A673 (cell line): ENCODE measurements at regions not wholly inside any gene's neighbourhood (a gene's known extent, or its start where the extent isn't known, plus 50 kb on each side); places are given as distances from the start of the nearest gene placed in this dataset.

ENCODE experiments used
- BruUV-seq: library from RNA; stranded (reverse); fragments of 400-500 nt; replicated peaks from 2 replicates; lab custom pipeline; 2021; lab: Mats Ljungman, UMichigan
- CTCF ChIA-PET: fragments of 300-600 bp; sonication (Branson Sonifier 250); formaldehyde crosslinking; loops from one replicate; lab custom pipeline; 2022; ENCODE audit warnings: antibody characterized with exemption; lab: Charles Lee
- POLR2A ChIA-PET: fragments of 300-600 bp; sonication (Branson Sonifier 250); formaldehyde crosslinking; loops from one replicate; lab custom pipeline; 2022; ENCODE audit warnings: antibody characterized with exemption; ENCODE audit not compliant: low non-redundant PET; lab: Charles Lee
- DNase-seq: peaks from one replicate; pipeline ENCODE4 v3.0.0-alpha.2; 2015; ENCODE audit warnings: low spot score
- H3K27ac ChIP-seq: fragments of 200-600 bp; sonication (generic); 2 replicates; pipeline ENCODE4 v1.5.1; 2016; ENCODE audit warnings: mixed run types, low read depth, mild to moderate bottlenecking, mixed read lengths, antibody characterized with exemption, low read length; ENCODE audit not compliant: poor library complexity, severe bottlenecking
- H3K27me3 ChIP-seq: fragments of 200-600 bp; sonication (generic); replicated peaks from 2 replicates; pipeline ENCODE4 v1.6.1; 2017; ENCODE audit warnings: mixed run types, low read depth, mild to moderate bottlenecking, mixed read lengths, antibody characterized with exemption, low read length; ENCODE audit not compliant: insufficient read depth, poor library complexity
- H3K36me3 ChIP-seq: fragments of 200-600 bp; sonication (generic); 2 replicates; pipeline ENCODE4 v1.6.1; 2016; ENCODE audit warnings: mixed run types, mild to moderate bottlenecking, mixed read lengths, antibody characterized with exemption, low read length; ENCODE audit not compliant: insufficient read depth, poor library complexity, severe bottlenecking
- H3K4me1 ChIP-seq: fragments of 200-600 bp; sonication (generic); 2 replicates; pipeline ENCODE4 v1.6.1; 2017; ENCODE audit warnings: mixed run types, mild to moderate bottlenecking, mixed read lengths, antibody characterized with exemption, low read length; ENCODE audit not compliant: insufficient read depth, poor library complexity, severe bottlenecking
- H3K4me3 ChIP-seq: fragments of 200-600 bp; sonication (generic); 2 replicates; pipeline ENCODE4 v1.5.1; 2016; ENCODE audit warnings: low read depth, mixed run types, mild to moderate bottlenecking, mixed read lengths, low read length; ENCODE audit not compliant: poor library complexity, severe bottlenecking
- H3K9me3 ChIP-seq: fragments of 200-600 bp; sonication (generic); 2 replicates; pipeline ENCODE4 v1.6.1; 2016; ENCODE audit warnings: mixed run types, low read depth, mild to moderate bottlenecking, mixed read lengths, antibody characterized with exemption, low read length; ENCODE audit not compliant: poor library complexity, severe bottlenecking
- EZH2 ChIP-seq: fragments of 200-600 bp; sonication (generic); IDR thresholded peaks from 2 replicates; pipeline ENCODE4 v1.6.1; 2017; ENCODE audit warnings: borderline replicate concordance, low read depth, mild to moderate bottlenecking, mixed read lengths, antibody characterized with exemption, low read length; ENCODE audit not compliant: poor library complexity, severe bottlenecking
- intact Hi-C: fragments of 100-400 bp; cut with micrococcal nuclease; formaldehyde crosslinking; loops from one replicate; pipeline ENCODE4 v1.10.0; 2022; ENCODE audit not compliant: unreplicated experiment
- TF ChIP-seq, protein P1 (sequence below): fragments of 300-800, 200-600 bp; sonication (generic); conservative IDR thresholded peaks from 2 replicates; pipeline ENCODE4 v1.5.1; 2017; ENCODE audit warnings: low read depth, mild to moderate bottlenecking, antibody characterized with exemption, low read length, moderate library complexity, mixed read lengths

DNA sequence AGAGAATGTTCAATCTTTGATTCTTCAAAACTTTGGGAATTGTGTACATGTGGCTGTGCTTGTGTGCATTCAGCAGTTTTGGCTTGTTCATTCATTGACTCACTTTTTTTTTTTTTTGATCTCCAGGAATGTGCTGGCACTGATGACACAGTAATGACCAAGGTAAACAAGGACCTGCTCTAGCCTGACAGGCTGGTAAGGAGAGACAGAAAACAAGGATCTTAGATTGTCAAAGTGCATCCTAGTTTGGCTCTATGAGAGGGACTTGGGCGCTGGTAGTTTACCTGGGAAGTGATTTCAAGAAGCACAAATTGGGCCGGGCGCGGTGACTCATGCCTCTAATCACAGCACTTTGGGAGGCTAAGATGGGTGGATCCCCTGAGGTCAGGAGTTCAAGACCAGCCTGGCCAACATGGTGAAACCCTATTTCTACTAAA lies 233.1 kb upstream of the WSCD1 start:
- no peak for TF ChIP-seq EZH2
- TF ChIP-seq, protein P1, sequence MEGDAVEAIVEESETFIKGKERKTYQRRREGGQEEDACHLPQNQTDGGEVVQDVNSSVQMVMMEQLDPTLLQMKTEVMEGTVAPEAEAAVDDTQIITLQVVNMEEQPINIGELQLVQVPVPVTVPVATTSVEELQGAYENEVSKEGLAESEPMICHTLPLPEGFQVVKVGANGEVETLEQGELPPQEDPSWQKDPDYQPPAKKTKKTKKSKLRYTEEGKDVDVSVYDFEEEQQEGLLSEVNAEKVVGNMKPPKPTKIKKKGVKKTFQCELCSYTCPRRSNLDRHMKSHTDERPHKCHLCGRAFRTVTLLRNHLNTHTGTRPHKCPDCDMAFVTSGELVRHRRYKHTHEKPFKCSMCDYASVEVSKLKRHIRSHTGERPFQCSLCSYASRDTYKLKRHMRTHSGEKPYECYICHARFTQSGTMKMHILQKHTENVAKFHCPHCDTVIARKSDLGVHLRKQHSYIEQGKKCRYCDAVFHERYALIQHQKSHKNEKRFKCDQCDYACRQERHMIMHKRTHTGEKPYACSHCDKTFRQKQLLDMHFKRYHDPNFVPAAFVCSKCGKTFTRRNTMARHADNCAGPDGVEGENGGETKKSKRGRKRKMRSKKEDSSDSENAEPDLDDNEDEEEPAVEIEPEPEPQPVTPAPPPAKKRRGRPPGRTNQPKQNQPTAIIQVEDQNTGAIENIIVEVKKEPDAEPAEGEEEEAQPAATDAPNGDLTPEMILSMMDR = no peak
- H3K4me3 ChIP-seq = no peak overlapping the region
- no peak overlapping the region for H3K27ac ChIP-seq
- no peaks in the 10 kb centered on the region for H3K9me3 ChIP-seq
- intact Hi-C loops = no loop called here
- ChIA-PET POLR2A (no interaction called here), CTCF (no interaction called here)
- no peaks in the 10 kb centered on the region for H3K36me3 ChIP-seq
- peaks cover 9% of the 10 kb centered on the region for H3K27me3 ChIP-seq
- H3K4me1 ChIP-seq = no peaks in the 10 kb centered on the region
- DNase-seq = no peak
- no TSS peak for BruUV-seq

GRCh38 chr17:5838661-5839300 lies 231.4 kb upstream of the WSCD1 start:
- Histone ChIP-seq H3K9me3 (no peaks in the 10 kb centered on the region), H3K4me3 (no peak overlapping the region), H3K27ac (no peak overlapping the region), H3K36me3 (no peaks in the 10 kb centered on the region), H3K27me3 (no peaks in the 10 kb centered on the region), H3K4me1 (no peaks in the 10 kb centered on the region)
- TF ChIP-seq EZH2 = no peak
- TF ChIP-seq, protein P1 = no peak
- CTCF ChIA-PET = no interaction called here
- POLR2A ChIA-PET = no interaction called here
- DNase-seq = no peak
- BruUV-seq = no TSS peak
- intact Hi-C loops = no loop called here

- intact Hi-C loops = no loop called here
- H3K4me1 ChIP-seq = no peaks in the 10 kb centered on the region
- ChIA-PET CTCF (no interaction called here), POLR2A (no interaction called here)
- no peak for DNase-seq
- no peak overlapping the region for H3K4me3 ChIP-seq
- no peak overlapping the region for H3K27ac ChIP-seq
- no TSS peak for BruUV-seq
- no peaks in the 10 kb centered on the region for H3K27me3 ChIP-seq
- H3K36me3 ChIP-seq = no peaks in the 10 kb centered on the region
- TF ChIP-seq EZH2 = no peak
- TF ChIP-seq, protein P1 = no peak
- H3K9me3 ChIP-seq = no peaks in the 10 kb centered on the region
Observed at GRCh38 chr17:5840811-5841446, 229.2 kb upstream of the WSCD1 start.
